LNCAP (cell line): ENCODE measurements at regions not wholly inside any gene's neighbourhood (a gene's known extent, or its start where the extent isn't known, plus 50 kb on each side); places are given as distances from the start of the nearest gene placed in this dataset.

Experiments
- TF ChIP-seq, protein P1 (sequence below): fragments of 450-650 bp; IDR thresholded peaks from 2 replicates; pipeline ENCODE4 v1.5.1; 2017; ENCODE audit warnings: mild to moderate bottlenecking

DNA sequence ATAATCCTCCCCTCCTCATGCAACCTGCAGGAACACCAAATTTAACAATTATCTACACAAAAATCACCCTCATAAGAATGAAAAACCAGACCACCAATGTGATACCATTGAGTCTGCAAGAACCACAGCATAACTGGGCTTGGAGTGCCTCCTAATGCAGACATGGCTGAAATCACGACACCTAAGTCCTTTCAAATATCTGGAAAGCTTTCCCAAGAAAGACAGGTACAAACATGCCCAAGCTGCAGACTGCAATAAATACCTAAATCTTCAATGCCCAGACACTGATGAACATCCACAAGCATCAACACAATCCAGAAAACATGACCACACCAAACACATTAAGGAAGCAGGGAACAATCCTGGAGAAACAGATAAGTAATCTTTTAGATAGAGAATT, 417.1 kb downstream of the LMO7 start:
- TF ChIP-seq, protein P1, sequence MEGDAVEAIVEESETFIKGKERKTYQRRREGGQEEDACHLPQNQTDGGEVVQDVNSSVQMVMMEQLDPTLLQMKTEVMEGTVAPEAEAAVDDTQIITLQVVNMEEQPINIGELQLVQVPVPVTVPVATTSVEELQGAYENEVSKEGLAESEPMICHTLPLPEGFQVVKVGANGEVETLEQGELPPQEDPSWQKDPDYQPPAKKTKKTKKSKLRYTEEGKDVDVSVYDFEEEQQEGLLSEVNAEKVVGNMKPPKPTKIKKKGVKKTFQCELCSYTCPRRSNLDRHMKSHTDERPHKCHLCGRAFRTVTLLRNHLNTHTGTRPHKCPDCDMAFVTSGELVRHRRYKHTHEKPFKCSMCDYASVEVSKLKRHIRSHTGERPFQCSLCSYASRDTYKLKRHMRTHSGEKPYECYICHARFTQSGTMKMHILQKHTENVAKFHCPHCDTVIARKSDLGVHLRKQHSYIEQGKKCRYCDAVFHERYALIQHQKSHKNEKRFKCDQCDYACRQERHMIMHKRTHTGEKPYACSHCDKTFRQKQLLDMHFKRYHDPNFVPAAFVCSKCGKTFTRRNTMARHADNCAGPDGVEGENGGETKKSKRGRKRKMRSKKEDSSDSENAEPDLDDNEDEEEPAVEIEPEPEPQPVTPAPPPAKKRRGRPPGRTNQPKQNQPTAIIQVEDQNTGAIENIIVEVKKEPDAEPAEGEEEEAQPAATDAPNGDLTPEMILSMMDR, result no peak

DNA sequence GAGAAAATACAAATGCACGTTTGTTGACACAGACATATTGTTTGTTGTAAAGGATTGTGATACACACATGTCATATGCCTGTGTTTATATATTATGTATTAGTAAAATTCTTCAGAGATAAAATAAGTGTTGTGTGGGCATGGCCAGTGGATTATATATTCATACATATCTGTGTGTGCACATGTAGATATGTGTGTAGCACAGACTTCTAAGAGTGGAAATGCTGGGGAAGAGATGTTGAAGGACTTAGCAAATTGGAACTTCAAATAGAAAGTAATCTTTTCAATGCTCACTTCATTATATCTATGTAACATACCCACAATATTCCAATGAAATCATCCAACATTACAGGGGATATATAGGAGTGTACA, 413.2 kb downstream of the LMO7 start:
- TF ChIP-seq, protein P1, result no peak

DNA sequence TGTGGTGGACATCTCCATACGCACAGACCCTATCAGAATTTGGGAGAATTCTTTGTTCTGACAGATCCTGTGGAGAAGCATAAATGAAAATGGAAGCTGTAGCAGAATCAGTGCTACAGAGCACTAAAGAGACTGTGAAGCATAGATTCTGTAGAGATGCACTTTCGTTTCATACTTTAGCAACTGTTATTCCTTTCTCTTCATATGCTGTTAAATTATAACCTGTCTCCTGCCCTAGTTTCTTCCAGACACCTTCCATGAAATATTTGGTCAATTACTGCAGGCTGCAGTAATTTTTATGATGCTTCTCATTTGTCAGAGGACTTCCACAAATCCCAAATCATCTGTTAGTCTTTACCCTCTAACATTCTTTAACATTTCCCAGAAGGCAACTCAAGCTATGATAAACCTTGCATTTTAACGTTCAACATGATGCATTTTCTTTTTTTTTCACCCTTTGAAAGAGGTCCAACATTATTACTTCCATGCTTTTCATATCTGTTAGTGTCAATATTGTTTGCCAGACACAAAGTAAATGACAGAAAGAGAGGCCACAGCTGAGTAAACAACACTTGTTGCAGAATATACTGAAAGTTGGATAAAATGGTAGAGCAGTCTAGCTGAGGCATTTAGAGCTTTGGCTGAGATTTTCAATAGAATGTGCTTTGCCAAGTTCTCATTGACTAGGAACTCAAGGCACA, 412.7 kb downstream of the LMO7 start:
- TF ChIP-seq, protein P1, result no peak

DNA sequence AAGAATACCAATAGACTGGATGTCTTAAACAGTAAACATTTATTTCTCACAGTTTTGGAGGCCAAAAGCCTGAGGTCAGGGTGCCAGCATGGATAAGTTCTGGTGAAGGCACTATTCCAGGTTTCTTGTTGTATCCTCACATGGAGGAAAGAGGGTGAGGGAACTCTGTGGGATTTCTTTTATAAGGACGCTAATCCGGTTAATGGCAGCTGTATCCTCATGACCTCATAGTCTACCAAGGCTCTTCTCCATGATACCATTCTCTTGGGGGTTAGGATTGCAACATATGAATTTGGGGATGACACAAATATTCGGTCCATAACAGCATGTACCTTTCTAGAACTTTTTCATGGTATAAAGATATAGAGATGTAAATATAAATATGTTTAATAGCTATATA, 412.0 kb downstream of the LMO7 start:
- TF ChIP-seq, protein P1, result no peak

DNA sequence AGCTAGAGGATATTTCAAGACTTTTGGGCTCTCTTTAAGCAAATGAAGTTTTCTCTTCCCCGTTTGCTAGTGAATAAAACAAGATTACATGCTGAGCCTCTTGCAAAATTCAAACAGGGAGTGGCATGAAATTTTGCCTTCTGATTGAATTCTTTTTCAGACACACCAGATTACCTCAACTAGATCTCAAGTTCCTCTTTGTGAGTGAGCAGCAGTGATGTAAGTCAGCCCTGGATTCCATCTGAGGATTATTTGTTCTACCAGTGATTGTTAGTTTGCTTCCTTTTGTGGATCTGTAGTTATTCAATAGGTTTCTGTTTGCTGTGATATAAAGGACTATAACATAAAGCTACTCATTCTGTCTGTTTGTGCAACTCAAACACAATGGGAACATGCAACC, 407.7 kb downstream of the LMO7 start:
- TF ChIP-seq, protein P1, result no peak

DNA sequence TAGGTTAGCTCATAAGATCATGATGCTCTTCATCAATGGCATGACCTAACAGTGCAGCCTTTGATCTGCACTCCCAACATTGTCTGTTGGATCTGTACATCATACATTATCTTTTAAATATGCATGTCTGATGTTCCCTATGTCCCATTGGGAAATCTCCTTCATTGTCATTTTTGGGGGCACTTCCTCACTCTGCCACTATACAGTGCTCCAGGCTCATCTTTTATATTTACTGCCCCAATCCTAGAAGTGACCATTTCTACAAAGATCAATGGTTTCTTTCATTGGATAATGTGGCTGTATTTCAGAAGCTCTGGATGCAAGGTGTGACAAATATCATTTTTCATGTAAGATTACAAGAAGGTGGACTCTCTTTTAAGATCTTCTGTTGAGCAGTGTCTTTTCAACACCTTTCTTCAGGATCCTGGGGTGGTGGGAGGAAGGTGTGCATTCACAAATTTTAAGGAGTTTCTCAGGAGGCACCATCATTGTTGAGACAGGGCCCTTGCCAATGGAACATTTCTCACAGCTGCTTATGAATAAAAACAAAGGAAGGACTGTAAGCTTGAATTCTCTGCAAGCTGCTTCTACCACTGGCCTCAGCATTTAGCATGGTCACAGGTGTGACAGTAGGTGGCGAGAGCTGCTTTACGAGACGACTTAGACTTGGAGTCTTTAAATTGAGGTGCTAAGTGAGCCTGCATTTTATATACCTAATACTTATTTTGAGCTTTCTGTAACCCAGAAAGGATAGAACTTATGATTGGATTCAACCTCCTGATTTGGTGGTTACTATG, 403.0 kb downstream of the LMO7 start:
- TF ChIP-seq, protein P1, result no peak

DNA sequence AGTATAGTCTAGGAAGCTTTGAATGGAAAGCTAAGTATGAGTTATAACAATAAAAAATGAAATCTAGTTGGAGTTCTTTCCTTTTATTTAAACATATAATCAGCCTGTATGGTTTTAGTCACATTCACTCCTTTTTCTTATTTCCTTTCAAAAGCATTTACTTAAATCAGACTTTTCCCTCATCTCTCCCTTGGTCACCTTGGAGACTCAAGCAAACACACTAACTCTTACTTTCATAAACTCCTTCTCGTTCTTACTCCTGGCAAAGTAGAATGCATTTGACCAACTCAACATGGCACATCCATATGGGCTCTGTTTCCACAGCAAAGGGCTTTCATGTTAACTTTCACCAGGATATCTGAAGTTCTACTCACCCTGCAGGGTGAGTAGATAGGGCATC, 400.0 kb downstream of the LMO7 start:
- TF ChIP-seq, protein P1, result no peak
